OCI-LY3 (cell line): ENCODE measurements at regions not wholly inside any gene's neighbourhood (a gene's known extent, or its start where the extent isn't known, plus 50 kb on each side); places are given as distances from the start of the nearest gene placed in this dataset.
"Not testable (repeated sequence)": the region's sequence is repeated elsewhere in the genome, so short reads cannot be mapped to it uniquely, and the experiment has no call there.

Experiments
- H2AFZ ChIP-seq: fragments of 200-600, 300-600 bp; shearing (Covaris generic); 2 replicates; pipeline ENCODE4 v1.6.0; 2014; ENCODE audit warnings: antibody characterized with exemption, low read depth, low read length
- H3K27ac ChIP-seq: fragments of 200-600, 300-600 bp; sonication (generic); 2 replicates; pipeline ENCODE4 v1.5.1; 2014; ENCODE audit warnings: mild to moderate bottlenecking, low read length, moderate library complexity, mixed read lengths
- H3K27me3 ChIP-seq: fragments of 200-600, 300-600 bp; sonication (generic); 2 replicates; pipeline ENCODE4 v1.6.1; 2014; ENCODE audit warnings: low read depth, low read length, mixed read lengths
- H3K36me3 ChIP-seq: fragments of 200-600, 300-600 bp; sonication (generic); replicated peaks from 2 replicates; pipeline ENCODE3; 2014; ENCODE audit warnings: low read depth, low read length, mixed read lengths
- H3K4me1 ChIP-seq: fragments of 300-600, 200-600 bp; sonication (generic); 2 replicates; pipeline ENCODE4 v1.6.1; 2014; ENCODE audit warnings: low read length, mixed read lengths
- H3K4me2 ChIP-seq: fragments of 200-600, 300-600 bp; sonication (generic); 2 replicates; pipeline ENCODE4 v1.6.1; 2014; ENCODE audit warnings: low read length, mixed read lengths
- H3K4me3 ChIP-seq: fragments of 300-600, 200-600 bp; sonication (generic); 2 replicates; pipeline ENCODE4 v1.5.1; 2014; ENCODE audit warnings: antibody characterized with exemption, mild to moderate bottlenecking, low read length, moderate library complexity
- H3K79me2 ChIP-seq: fragments of 300-600, 200-600 bp; shearing (Covaris generic); 2 replicates; pipeline ENCODE4 v1.6.1; 2014; ENCODE audit warnings: mild to moderate bottlenecking, low read length, mixed read lengths
- H3K9ac ChIP-seq: fragments of 300-600, 200-600 bp; shearing (Covaris generic); 2 replicates; pipeline ENCODE4 v1.6.0; 2014; ENCODE audit warnings: mild to moderate bottlenecking, low read length, moderate library complexity
- H3K9me3 ChIP-seq: fragments of 200-600, 300-600 bp; shearing (Covaris generic); 2 replicates; pipeline ENCODE4 v1.6.1; 2014; ENCODE audit warnings: low read length, mixed read lengths; ENCODE audit not compliant: insufficient read depth
- H4K20me1 ChIP-seq: fragments of 200-600, 300-600 bp; sonication (generic); 2 replicates; pipeline ENCODE4 v1.6.1; 2016; ENCODE audit warnings: low read length, mixed read lengths; ENCODE audit not compliant: insufficient read depth
- EZH2phosphoT487 ChIP-seq: fragments of 200-600 bp; shearing (Covaris generic); IDR thresholded peaks from 2 replicates; pipeline ENCODE4 v1.6.1; 2018; ENCODE audit warnings: antibody characterized with exemption, mixed run types, low read depth
- TF ChIP-seq, protein P1 (sequence below): fragments of 200-600, 300-600 bp; sonication (generic); IDR thresholded peaks from 2 replicates; pipeline ENCODE4 v1.5.1; 2014; ENCODE audit warnings: antibody characterized with exemption, low read length, low read depth

DNA sequence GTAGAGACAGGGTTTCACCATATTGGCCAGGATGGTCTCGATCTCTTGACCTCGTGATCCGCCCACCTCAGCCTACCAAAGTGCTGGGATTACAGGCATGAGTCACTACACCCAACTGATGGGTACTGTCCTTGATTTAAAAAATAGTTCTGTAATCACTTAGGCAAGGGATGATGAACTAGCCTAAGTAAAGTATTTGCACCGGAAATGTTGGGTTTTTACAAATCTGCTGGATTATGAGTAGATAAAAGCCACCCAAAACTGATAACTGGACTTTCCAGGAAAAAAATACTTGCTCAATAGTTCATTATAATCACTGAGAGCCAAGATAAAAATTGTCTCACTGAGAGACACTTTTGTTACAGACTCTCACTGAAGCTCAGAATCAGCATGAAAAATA, 218.0 kb downstream of the WNT5A start:
- Histone ChIP-seq H3K9ac (no peak overlapping the region), H3K79me2 (no peaks in the 10 kb centered on the region), H3K36me3 (no peaks in the 10 kb centered on the region), H4K20me1 (no peaks in the 10 kb centered on the region), H3K4me3 (no peak overlapping the region), H3K4me2 (no peak overlapping the region), H2AFZ (no peak overlapping the region), H3K9me3 (no peaks in the 10 kb centered on the region), H3K27me3 (peaks cover 11% of the 10 kb centered on the region), H3K27ac (no peak overlapping the region), H3K4me1 (no peaks in the 10 kb centered on the region)
- TF ChIP-seq, protein P1, sequence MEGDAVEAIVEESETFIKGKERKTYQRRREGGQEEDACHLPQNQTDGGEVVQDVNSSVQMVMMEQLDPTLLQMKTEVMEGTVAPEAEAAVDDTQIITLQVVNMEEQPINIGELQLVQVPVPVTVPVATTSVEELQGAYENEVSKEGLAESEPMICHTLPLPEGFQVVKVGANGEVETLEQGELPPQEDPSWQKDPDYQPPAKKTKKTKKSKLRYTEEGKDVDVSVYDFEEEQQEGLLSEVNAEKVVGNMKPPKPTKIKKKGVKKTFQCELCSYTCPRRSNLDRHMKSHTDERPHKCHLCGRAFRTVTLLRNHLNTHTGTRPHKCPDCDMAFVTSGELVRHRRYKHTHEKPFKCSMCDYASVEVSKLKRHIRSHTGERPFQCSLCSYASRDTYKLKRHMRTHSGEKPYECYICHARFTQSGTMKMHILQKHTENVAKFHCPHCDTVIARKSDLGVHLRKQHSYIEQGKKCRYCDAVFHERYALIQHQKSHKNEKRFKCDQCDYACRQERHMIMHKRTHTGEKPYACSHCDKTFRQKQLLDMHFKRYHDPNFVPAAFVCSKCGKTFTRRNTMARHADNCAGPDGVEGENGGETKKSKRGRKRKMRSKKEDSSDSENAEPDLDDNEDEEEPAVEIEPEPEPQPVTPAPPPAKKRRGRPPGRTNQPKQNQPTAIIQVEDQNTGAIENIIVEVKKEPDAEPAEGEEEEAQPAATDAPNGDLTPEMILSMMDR = no peak
- TF ChIP-seq EZH2phosphoT487 = no peak

DNA sequence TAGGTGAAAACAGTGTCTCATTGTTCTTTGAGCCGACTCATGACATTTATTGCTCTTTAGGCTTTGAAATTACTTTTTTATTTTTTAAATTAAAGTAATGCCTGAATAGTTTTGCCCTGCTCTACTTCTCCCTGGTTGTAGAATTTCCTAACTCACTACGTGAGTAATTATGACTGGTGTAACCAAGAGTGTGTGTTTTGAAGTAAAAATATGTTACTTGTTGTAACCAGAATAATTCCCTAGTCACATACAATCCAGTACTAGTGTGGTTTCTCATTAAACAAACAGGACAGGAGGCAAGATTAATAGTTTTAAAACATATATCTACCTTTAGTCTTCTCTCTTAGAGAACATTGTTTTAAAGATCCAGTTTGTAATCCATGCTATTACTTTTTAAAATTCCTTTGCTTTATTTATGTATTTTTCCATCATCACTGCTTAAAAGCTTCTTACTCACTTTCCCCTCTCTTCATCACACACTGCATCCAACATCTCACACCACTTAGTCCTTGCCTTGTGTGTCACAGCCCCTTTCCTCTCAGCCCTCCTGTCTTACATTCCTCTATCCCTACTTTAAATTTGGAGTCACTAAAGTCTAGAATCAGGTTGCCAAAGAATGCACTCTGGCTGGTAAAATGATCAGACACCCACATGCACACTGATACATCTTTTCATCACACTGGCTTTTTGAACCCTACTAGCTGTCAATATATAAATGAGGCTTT, 219.7 kb downstream of the WNT5A start:
- TF ChIP-seq, protein P1 = no peak
- TF ChIP-seq EZH2phosphoT487 = no peak
- no peaks in the 10 kb centered on the region for H3K4me1 ChIP-seq
- no peak overlapping the region for H3K4me2 ChIP-seq
- H3K27me3 ChIP-seq = peaks cover 11% of the 10 kb centered on the region
- no peaks in the 10 kb centered on the region for H3K36me3 ChIP-seq
- no peaks in the 10 kb centered on the region for H4K20me1 ChIP-seq
- no peak overlapping the region for H3K27ac ChIP-seq
- no peaks in the 10 kb centered on the region for H3K9me3 ChIP-seq
- H3K9ac ChIP-seq = no peak overlapping the region
- H2AFZ ChIP-seq = no peak overlapping the region
- no peak overlapping the region for H3K4me3 ChIP-seq
- H3K79me2 ChIP-seq = no peaks in the 10 kb centered on the region

DNA sequence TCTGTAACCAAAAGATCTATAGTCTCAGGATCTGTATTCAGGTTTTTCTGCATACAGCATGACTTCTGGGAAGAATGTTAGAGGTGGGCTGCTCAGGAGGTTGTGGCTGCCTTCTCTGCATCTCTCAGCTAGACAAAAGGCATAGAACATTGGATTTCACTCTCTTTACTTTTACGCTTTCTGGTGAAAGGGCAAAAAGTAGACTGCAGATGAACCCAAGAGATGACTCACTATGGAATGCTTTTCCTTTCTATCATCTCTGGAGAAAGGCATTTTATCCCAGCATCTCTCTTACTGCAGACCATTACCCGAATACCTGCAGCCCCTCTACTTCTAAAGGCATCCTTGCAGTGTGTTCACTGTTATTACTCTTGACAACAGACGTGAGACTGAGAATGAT, 222.2 kb downstream of the WNT5A start:
- Histone ChIP-seq H3K4me2 (no peak overlapping the region), H3K9me3 (no peaks in the 10 kb centered on the region), H3K36me3 (no peaks in the 10 kb centered on the region), H3K27me3 (peaks cover 8% of the 10 kb centered on the region), H4K20me1 (no peaks in the 10 kb centered on the region), H3K4me3 (no peak overlapping the region), H3K27ac (no peak overlapping the region), H3K79me2 (no peaks in the 10 kb centered on the region), H2AFZ (no peak overlapping the region), H3K9ac (no peak overlapping the region), H3K4me1 (no peaks in the 10 kb centered on the region)
- TF ChIP-seq, protein P1 = no peak
- no peak for TF ChIP-seq EZH2phosphoT487

DNA sequence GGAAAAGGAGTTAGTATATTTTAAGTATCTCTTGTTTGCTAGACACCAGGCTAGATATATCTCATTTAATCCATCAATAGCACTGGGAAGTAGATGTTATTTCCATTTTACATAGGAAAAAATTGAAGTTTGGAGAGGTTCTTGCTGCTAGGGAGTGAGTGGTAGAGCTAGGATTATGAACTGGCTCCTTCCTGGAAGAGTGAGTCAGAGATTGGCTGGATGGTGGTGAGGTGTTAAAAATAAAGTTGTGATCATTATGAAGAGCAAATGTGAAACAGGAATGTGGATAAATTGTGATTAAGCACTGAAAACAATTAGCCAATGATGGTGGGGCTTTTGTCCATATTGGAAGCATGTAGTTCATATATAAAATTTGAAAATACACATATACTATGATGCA, 234.2 kb downstream of the WNT5A start:
- Histone ChIP-seq H4K20me1 (no peaks in the 10 kb centered on the region), H3K9me3 (no peaks in the 10 kb centered on the region), H3K79me2 (no peaks in the 10 kb centered on the region), H3K4me1 (no peaks in the 10 kb centered on the region), H2AFZ (no peak overlapping the region), H3K4me2 (no peak overlapping the region), H3K9ac (no peak overlapping the region), H3K4me3 (no peak overlapping the region), H3K36me3 (no peaks in the 10 kb centered on the region), H3K27ac (no peak overlapping the region), H3K27me3 (0 out of 2 replicates have a peak, but pooled peaks cover 2% of the 10 kb centered on the region)
- TF ChIP-seq EZH2phosphoT487 = no peak
- TF ChIP-seq, protein P1 = no peak

DNA sequence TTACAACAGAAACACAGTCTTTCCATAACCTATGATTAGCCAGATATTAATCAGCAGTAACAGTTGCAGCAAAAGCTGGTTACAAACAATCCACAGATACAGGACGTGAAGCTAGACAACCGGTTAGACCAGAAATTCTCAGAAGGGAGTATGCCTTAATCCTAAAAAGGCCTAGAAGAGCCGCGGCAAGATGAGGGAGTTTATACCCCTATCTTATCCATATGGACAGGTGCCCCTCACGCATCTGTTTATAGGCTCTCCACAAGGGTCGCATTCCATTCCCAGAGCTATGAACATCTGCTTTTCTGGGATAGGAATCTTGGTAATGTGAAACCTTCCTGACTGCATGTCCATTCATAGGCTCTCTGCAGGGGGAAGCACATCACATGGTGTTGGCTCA, 237.9 kb downstream of the WNT5A start:
- H3K4me2 ChIP-seq, H3K36me3 ChIP-seq, H3K27me3 ChIP-seq, H2AFZ ChIP-seq, H3K27ac ChIP-seq, H3K9me3 ChIP-seq, H3K4me1 ChIP-seq, H3K9ac ChIP-seq, H3K4me3 ChIP-seq, H3K79me2 ChIP-seq, H4K20me1 ChIP-seq: not testable (repeated sequence)
